Body of pancreas (tissue), 4 donors: ENCODE measurements at regions not wholly inside any gene's neighbourhood (a gene's known extent, or its start where the extent isn't known, plus 50 kb on each side); places are given as distances from the start of the nearest gene placed in this dataset.
"Not testable (repeated sequence)": the region's sequence is repeated elsewhere in the genome, so short reads cannot be mapped to it uniquely, and the experiment has no call there.

ENCODE experiments used
- ATAC-seq: fragments of 150-250 bp; one replicate; pipeline ENCODE4 v1.9.1; 2016
- DNase-seq, 4 donors: peaks; one replicate each; pipeline ENCODE4 v3.0.0-alpha.2; 2019
- H3K27ac ChIP-seq, 4 donors: fragments of 200-600 bp; sonication (generic); 1 replicate in 3 of 4; 2 replicates in 1 of 4; pipeline versions ENCODE4 v1.5.1 to v1.6.1; 2016 to 2019; ENCODE audit warnings: mild to moderate bottlenecking in 1 of 4, mixed read lengths in 1 of 4, moderate library complexity in 1 of 4
- H3K27me3 ChIP-seq, 2 donors: fragments of 200-600 bp; sonication (generic); one replicate each; pipeline ENCODE4 v1.6.0; 2016; ENCODE audit warnings: mild to moderate bottlenecking in 1 of 2
- H3K36me3 ChIP-seq, 2 donors: fragments of 200-600 bp; sonication (generic); replicated peaks in 1 of 2; 2 replicates each; pipeline ENCODE4 v1.5.1; 2016; ENCODE audit warnings: low read depth in 2 of 2; ENCODE audit not compliant: insufficient read depth in 1 of 2
- H3K4me1 ChIP-seq: fragments of 200-600 bp; sonication (generic); one replicate; pipeline ENCODE4 v1.6.0; 2016
- H3K4me3 ChIP-seq, 2 donors: fragments of 200-600 bp; sonication (generic); 1 replicate in 1 of 2; 2 replicates in 1 of 2; pipeline ENCODE4 v1.5.1; 2016 to 2019
- H3K9me3 ChIP-seq, 3 donors: fragments of 200-600 bp; sonication (generic); 1 replicate in 2 of 3; 2 replicates in 1 of 3; pipeline ENCODE4 v1.5.1; 2016
- POLR2A ChIP-seq, 3 donors: fragments of 450-650 bp; IDR thresholded peaks; one replicate each; pipeline ENCODE4 v1.6.1; 2016; ENCODE audit warnings: antibody characterized with exemption in 3 of 3, mild to moderate bottlenecking in 2 of 3
- WGBS, 2 donors: methylation state at CpG; one replicate each; pipeline ENCODE4 v1.1.5; 2017; 5-methylcytosine and 5-hydroxymethylcytosine counted together
- intact Hi-C: fragments of 100-400 bp; cut with DNase I; formaldehyde crosslinking; loops from one replicate; pipeline ENCODE4 v1.15.1; 2023
- TF ChIP-seq, protein P1 (sequence below), 7 experiments: fragments of 450-650 bp in 4 of 7; fragments of 200-600 bp in 3 of 7; sonication (generic) in 3 of 7; IDR thresholded peaks; one replicate each; pipeline ENCODE4 v1.5.1; 2016 to 2019; ENCODE audit warnings: antibody characterized with exemption in 7 of 7

- H3K27me3 ChIP-seq: no peaks in the 10 kb centered on the region
- no peak overlapping the region for H3K27ac ChIP-seq
- ATAC-seq: no peak
- no peak for TF ChIP-seq POLR2A (IDR thresholded peaks at IDR 0.05)
- TF ChIP-seq, protein P1, sequence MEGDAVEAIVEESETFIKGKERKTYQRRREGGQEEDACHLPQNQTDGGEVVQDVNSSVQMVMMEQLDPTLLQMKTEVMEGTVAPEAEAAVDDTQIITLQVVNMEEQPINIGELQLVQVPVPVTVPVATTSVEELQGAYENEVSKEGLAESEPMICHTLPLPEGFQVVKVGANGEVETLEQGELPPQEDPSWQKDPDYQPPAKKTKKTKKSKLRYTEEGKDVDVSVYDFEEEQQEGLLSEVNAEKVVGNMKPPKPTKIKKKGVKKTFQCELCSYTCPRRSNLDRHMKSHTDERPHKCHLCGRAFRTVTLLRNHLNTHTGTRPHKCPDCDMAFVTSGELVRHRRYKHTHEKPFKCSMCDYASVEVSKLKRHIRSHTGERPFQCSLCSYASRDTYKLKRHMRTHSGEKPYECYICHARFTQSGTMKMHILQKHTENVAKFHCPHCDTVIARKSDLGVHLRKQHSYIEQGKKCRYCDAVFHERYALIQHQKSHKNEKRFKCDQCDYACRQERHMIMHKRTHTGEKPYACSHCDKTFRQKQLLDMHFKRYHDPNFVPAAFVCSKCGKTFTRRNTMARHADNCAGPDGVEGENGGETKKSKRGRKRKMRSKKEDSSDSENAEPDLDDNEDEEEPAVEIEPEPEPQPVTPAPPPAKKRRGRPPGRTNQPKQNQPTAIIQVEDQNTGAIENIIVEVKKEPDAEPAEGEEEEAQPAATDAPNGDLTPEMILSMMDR (IDR thresholded peaks at IDR 0.05): no peak
- H3K9me3 ChIP-seq: no peaks in the 10 kb centered on the region
- no peak overlapping the region for H3K4me3 ChIP-seq
- no peak for DNase-seq
- intact Hi-C loops: no loop called here
- no peaks in the 10 kb centered on the region for H3K36me3 ChIP-seq
- H3K4me1 ChIP-seq: no peaks in the 10 kb centered on the region
- WGBS, 2 donors: 84 to 90% methylated on average over 5 of the region's 5 CpGs
Observed at GRCh38 chr12:72995616-72996015, 723.4 kb downstream of the TRHDE start.

DNA sequence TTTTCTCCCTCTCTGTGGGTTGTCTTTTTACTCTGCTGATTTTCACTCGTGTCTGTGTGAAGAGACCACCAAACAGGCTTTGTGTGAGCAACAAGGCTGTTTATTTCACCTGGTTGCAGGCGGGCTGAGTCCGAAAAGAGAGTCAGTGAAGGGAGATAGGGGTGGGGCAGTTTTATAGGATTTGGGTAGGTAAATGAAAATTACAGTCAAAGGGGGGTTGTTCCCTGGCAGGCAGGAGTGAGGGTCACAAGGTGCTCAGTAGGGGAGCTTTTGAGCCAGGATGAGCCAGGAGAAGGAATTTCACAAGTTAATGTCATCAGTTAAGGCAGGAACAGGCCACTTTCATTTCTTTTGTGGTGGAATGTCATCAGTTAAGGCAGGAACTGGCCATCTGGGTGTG is 729.6 kb downstream of the TRHDE start:
- H3K27ac ChIP-seq, H3K9me3 ChIP-seq, intact Hi-C loops, H3K27me3 ChIP-seq, DNase-seq, ATAC-seq, H3K4me3 ChIP-seq, H3K4me1 ChIP-seq, H3K36me3 ChIP-seq: not testable (repeated sequence)
- 55 to 58% methylated on average over 3 of the region's 3 CpGs for WGBS, 2 donors

DNA sequence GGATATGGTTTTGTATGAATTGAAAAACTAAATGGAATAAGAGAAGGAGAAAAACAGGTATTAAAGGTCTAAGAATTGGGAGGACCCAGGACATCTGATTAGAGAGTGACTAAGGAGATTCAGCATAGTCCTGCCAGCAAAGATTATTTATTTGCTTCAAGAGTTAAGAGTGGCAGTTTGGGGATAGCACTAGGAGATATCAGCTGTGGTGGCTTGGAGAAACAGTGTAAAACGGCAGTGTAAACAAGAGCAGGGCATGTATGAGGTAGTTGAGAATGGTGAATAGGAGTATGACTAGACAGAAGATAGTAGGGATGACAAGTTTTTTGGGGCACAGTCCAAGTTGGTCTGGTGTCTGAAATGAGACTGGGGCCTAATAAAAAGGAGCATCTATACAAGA is 730.3 kb downstream of the TRHDE start:
- H3K4me3 ChIP-seq, H3K36me3 ChIP-seq, H3K27ac ChIP-seq, DNase-seq, H3K4me1 ChIP-seq, H3K27me3 ChIP-seq, ATAC-seq, intact Hi-C loops, H3K9me3 ChIP-seq: not testable (repeated sequence)
- WGBS, 2 donors: 30 to 38% methylated on average over 1 of the region's 1 CpG

DNA sequence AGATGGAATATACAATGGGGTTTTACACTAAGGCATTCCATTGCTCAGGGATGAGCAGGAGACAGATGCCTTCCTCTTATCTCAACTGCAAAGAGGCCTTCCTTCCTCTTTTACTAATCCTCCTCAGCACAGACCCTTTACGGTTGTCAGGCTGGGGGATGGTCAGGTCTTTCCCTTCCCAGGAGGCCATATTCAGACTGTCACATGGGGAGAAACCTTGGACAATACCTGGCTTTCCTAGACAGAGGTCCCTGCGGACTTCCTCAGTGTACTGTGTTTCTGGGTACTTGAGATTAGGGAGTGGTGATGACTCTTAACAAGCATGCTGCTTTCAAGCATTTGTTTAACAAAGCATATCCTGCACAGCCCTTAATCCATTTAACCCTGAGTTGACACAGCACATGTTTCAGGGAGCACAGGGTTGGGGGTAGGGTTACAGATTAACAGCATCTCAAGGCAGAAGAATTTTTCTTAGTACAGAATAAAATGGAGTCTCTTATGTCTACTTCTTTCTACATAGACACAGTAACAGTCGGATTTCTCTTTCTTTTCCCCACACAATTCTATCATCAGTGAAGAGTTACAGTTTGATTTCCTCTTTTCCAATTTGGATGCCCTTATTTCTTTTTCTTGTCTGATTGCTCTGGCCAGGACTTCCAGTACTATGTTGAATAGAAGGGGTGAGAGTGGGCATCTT is 737.1 kb downstream of the TRHDE start:
- H3K4me1 ChIP-seq, DNase-seq, intact Hi-C loops, H3K27me3 ChIP-seq, H3K9me3 ChIP-seq, H3K4me3 ChIP-seq, ATAC-seq, H3K36me3 ChIP-seq, H3K27ac ChIP-seq: not testable (repeated sequence)
- WGBS, 2 donors: 38 to 49% methylated on average over 3 of the region's 3 CpGs

GRCh38 chr12:73017981-73018380 is 745.8 kb downstream of the TRHDE start:
- Histone ChIP-seq H3K9me3 (no peaks in the 10 kb centered on the region), H3K27me3 (no peaks in the 10 kb centered on the region), H3K27ac (no peak overlapping the region), H3K4me3 (no peak overlapping the region), H3K4me1 (no peaks in the 10 kb centered on the region), H3K36me3 (no peaks in the 10 kb centered on the region)
- DNase-seq (no peak), ATAC-seq (no peak)
- TF ChIP-seq, protein P1 (IDR thresholded peaks at IDR 0.05): no peak
- TF ChIP-seq POLR2A (IDR thresholded peaks at IDR 0.05): no peak
- intact Hi-C loops: no loop called here

- WGBS, 2 donors: 0 to 44% methylated on average over 1 of the region's 1 CpG
- Histone ChIP-seq H3K27ac (no peak overlapping the region), H3K27me3 (no peaks in the 10 kb centered on the region), H3K36me3 (no peaks in the 10 kb centered on the region), H3K4me1 (no peaks in the 10 kb centered on the region), H3K9me3 (no peaks in the 10 kb centered on the region), H3K4me3 (no peak overlapping the region)
- intact Hi-C loops: no loop called here
- TF ChIP-seq, protein P1 (IDR thresholded peaks at IDR 0.05): no peak
- no peak for TF ChIP-seq POLR2A (IDR thresholded peaks at IDR 0.05)
- ATAC-seq (no peak), DNase-seq (no peak)
Observed at GRCh38 chr12:73053893-73054292, 781.7 kb downstream of the TRHDE start.
